CD4-positive, alpha-beta T cell treated with Interleukin-4 for 4 hours (primary cell): ENCODE measurements at regions not wholly inside any gene's neighbourhood (a gene's known extent, or its start where the extent isn't known, plus 50 kb on each side); places are given as distances from the start of the nearest gene placed in this dataset.

Experiments used
- DNase-seq: peaks from one replicate; pipeline ENCODE4 v3.0.0-alpha.2; 2020

GRCh38 chr4:157459785-157460184, 239.3 kb downstream of the GRIA2 start:
- DNase-seq = no peak

- DNase-seq = no peak
Measured at GRCh38 chr4:157447195-157447594, 226.7 kb downstream of the GRIA2 start.

GRCh38 chr4:157444014-157444413, 223.5 kb downstream of the GRIA2 start:
- no peak for DNase-seq

- no peak for DNase-seq
Measured at GRCh38 chr4:157443537-157443936, 223.0 kb downstream of the GRIA2 start.

GRCh38 chr4:157425897-157426296, 205.4 kb downstream of the GRIA2 start:
- DNase-seq = no peak

GRCh38 chr4:157423526-157424020, 203.0 kb downstream of the GRIA2 start:
- DNase-seq = no peak

GRCh38 chr4:157421365-157421764, 200.8 kb downstream of the GRIA2 start:
- no peak for DNase-seq
